Upper lobe of left lung (tissue), 6 donors: ENCODE measurements at regions not wholly inside any gene's neighbourhood (a gene's known extent, or its start where the extent isn't known, plus 50 kb on each side); places are given as distances from the start of the nearest gene placed in this dataset.
"Not testable (repeated sequence)": the region's sequence is repeated elsewhere in the genome, so short reads cannot be mapped to it uniquely, and the experiment has no call there.

Experiments
- ATAC-seq, 2 donors: fragments of 200-7000 bp; cut with Tn5 transposase; one replicate each; pipeline ENCODE4 v1.9.1; 2022; ENCODE audit warnings: mild to moderate bottlenecking in 2 of 2, moderate library complexity in 2 of 2; ENCODE audit not compliant: low FRiP score in 2 of 2
- DNase-seq, 2 donors: peaks; one replicate each; pipeline ENCODE4 v3.0.0-alpha.2; 2019 to 2020
- H3K27ac ChIP-seq, 4 donors: fragments of 200-600 bp; sonication (generic); one replicate each; pipeline ENCODE4 v1.5.1; 2016 to 2019
- H3K27me3 ChIP-seq, 4 donors: fragments of 200-600 bp; sonication (generic); one replicate each; pipeline ENCODE4 v1.5.1; 2017 to 2019
- H3K36me3 ChIP-seq, 4 donors: fragments of 200-600 bp; sonication (generic); one replicate each; pipeline ENCODE4 v1.5.1; 2016 to 2019
- H3K4me1 ChIP-seq, 4 donors: fragments of 200-600 bp; sonication (generic); one replicate each; pipeline ENCODE4 v1.5.1; 2018 to 2019
- H3K4me3 ChIP-seq, 4 donors: fragments of 200-600 bp; sonication (generic); one replicate each; pipeline ENCODE4 v1.5.1; 2017 to 2019; ENCODE audit warnings: mild to moderate bottlenecking in 2 of 4, moderate library complexity in 1 of 4
- H3K9me3 ChIP-seq, 4 donors: fragments of 200-600 bp; sonication (generic); one replicate each; pipeline ENCODE4 v1.5.1; 2018 to 2019
- CTCF ChIP-seq, 6 experiments: fragments of 450-650 bp in 4 of 6; fragments of 200-600 bp in 2 of 6; sonication (generic) in 2 of 6; IDR thresholded peaks; one replicate each; pipeline ENCODE4 v1.5.1; 2016 to 2019; ENCODE audit warnings: antibody characterized with exemption in 6 of 6
- EP300 ChIP-seq, 4 donors: sonication (generic); formaldehyde crosslinking; IDR thresholded peaks; one replicate each; pipeline ENCODE4 v1.5.1; 2017; ENCODE audit warnings: antibody characterized with exemption in 4 of 4, control low read depth in 2 of 4
- POLR2A ChIP-seq, 4 donors: fragments of 450-650 bp; IDR thresholded peaks; one replicate each; pipeline ENCODE4 v1.5.1; 2016 to 2017; ENCODE audit warnings: antibody characterized with exemption in 4 of 4, mild to moderate bottlenecking in 2 of 4
- POLR2AphosphoS5 ChIP-seq, 2 donors: sonication (generic); formaldehyde crosslinking; IDR thresholded peaks; one replicate each; pipeline ENCODE4 v1.5.1; 2017; ENCODE audit warnings: antibody characterized with exemption in 2 of 2
- WGBS, 2 donors: methylation state at CpG; one replicate each; pipeline ENCODE4 v1.1.5; 2017 to 2018; 5-methylcytosine and 5-hydroxymethylcytosine counted together
- donor health status: DM: no; HTN: no; CAD: no; lungs with moderate emphysema.
- donor health status: DM: no; HTN: yes; CAD: no; lungs with severe emphysema.

DNA sequence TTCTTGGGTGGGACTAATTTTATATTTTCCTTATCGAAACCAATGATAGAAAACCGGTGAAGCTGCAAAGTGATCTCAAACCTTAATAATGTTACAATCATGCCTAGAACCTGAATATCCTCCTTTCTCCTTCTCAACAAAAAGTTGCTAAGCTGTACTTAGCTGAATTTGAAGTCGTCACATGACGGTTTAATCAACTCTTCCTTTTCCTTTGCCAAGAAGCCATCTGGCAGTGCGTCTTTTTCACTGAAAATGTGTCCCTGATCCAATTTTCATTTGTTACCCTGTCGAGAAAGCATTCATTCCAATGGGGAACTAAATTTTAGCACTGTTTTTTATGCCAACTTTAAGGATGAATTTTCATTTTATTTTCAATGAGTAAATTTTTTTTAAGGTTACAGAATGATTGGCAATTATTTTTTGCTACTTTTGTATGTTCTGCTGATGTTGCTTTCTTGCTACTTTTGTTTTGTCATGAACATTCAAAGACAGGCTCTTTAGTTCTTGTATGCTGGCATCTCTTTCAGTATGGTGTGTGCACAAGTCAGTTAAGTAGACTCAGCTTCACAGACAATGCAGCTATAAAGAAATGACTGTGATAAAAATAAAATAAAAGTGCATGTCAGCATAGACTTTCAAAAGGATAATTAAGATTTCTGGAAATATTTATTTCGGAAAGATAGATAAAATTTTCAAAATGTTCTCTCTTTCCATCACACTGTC lies 980.0 kb downstream of the DNAJB9 start:
- DNase-seq (no peak), ATAC-seq (no peak)
- no peaks in the 10 kb centered on the region for H3K36me3 ChIP-seq
- no peak overlapping the region for H3K4me3 ChIP-seq
- TF ChIP-seq EP300 (IDR thresholded peaks at IDR 0.05): no peak
- no peaks in the 10 kb centered on the region for H3K27me3 ChIP-seq
- no peaks in the 10 kb centered on the region for H3K9me3 ChIP-seq
- H3K27ac ChIP-seq: no peak overlapping the region
- WGBS, 2 donors: 42 to 55% methylated on average over 7 of the region's 7 CpGs
- no peaks in the 10 kb centered on the region for H3K4me1 ChIP-seq

DNA sequence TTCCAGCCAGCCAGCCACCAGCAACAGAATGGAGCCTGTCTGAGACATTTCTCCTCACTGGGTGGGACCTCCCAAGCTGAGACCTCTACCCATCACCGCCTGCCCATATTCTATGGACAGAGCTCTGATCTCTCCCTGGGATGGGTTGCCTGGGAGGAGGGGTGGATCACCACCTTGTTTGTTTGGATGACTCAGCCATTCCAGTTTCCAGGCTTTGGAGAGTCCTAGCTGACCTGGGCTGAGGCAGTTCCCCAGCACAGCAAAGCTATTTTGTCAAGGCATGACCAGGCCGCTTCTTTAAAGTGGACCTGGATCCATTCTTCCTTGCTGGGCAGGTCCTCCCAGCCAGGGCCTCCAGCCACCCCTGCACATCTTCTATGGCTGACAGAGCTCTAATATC lies 982.3 kb downstream of the DNAJB9 start:
- Histone ChIP-seq H3K4me3 (no peak overlapping the region), H3K36me3 (no peaks in the 10 kb centered on the region), H3K27me3 (no peaks in the 10 kb centered on the region), H3K4me1 (no peaks in the 10 kb centered on the region), H3K27ac (no peak overlapping the region), H3K9me3 (no peaks in the 10 kb centered on the region)
- TF ChIP-seq EP300 (IDR thresholded peaks at IDR 0.05) (no peak), POLR2A (IDR thresholded peaks at IDR 0.05) (no peak), CTCF (IDR thresholded peaks at IDR 0.05) (no peak), POLR2AphosphoS5 (IDR thresholded peaks at IDR 0.05) (no peak)
- DNase-seq (no peak), ATAC-seq (no peak)
- 93% methylated on average over 2 of the region's 2 CpGs; no CpG with 5 or more reads in 1 of the 2 donors for WGBS, 2 donors

GRCh38 chr7:109577265-109577664 lies 1007.6 kb downstream of the DNAJB9 start:
- H3K27ac ChIP-seq: no peak overlapping the region
- H3K9me3 ChIP-seq: no peaks in the 10 kb centered on the region
- DNase-seq (no peak), ATAC-seq (no peak)
- H3K27me3 ChIP-seq: no peaks in the 10 kb centered on the region
- 61 to 81% methylated on average over 4 of the region's 4 CpGs for WGBS, 2 donors
- no peaks in the 10 kb centered on the region for H3K36me3 ChIP-seq
- H3K4me3 ChIP-seq: no peak overlapping the region
- H3K4me1 ChIP-seq: no peaks in the 10 kb centered on the region
- TF ChIP-seq CTCF (IDR thresholded peaks at IDR 0.05) (no peak), POLR2A (IDR thresholded peaks at IDR 0.05) (no peak), EP300 (IDR thresholded peaks at IDR 0.05) (no peak), POLR2AphosphoS5 (IDR thresholded peaks at IDR 0.05) (no peak)

- no peak for TF ChIP-seq EP300 (IDR thresholded peaks at IDR 0.05)
- TF ChIP-seq POLR2A (IDR thresholded peaks at IDR 0.05): no peak
- no peak for TF ChIP-seq CTCF (IDR thresholded peaks at IDR 0.05)
- TF ChIP-seq POLR2AphosphoS5 (IDR thresholded peaks at IDR 0.05): no peak
- Histone ChIP-seq H3K27me3 (no peaks in the 10 kb centered on the region), H3K36me3 (no peaks in the 10 kb centered on the region), H3K4me1 (no peaks in the 10 kb centered on the region), H3K27ac (no peak overlapping the region), H3K4me3 (no peak overlapping the region), H3K9me3 (peaks cover 0 to 4% (median 0%) of the 10 kb centered on the region in 4 donors)
- DNase-seq (no peak), ATAC-seq (no peak)
- WGBS, 2 donors: 66 to 69% methylated on average over 4 of the region's 4 CpGs
Observed at GRCh38 chr7:109579901-109580300, 1010.2 kb downstream of the DNAJB9 start.

DNA sequence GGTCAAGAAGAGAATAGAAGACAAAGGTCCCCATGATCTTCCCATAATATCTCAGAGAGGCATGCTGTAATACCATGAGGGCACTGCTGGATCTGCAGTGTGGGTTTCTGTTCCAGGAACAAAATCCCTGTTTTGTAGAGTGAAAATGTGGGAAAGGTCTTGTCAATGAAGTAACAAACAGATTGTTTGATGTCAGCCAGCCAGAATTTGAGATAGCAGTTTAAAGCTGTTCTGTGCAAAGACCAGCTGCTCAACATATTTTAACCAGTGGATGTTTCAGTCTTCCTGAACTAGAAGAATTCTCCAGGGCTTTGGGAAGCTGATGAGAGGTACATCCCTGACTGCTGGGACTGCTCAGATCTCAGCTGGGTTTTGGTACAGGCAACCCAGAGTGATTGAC lies 1012.5 kb downstream of the DNAJB9 start:
- no peak for ATAC-seq
- peaks cover 0 to 6% (median 0%) of the 10 kb centered on the region in 4 donors for H3K9me3 ChIP-seq

GRCh38 chr7:109596948-109597347 lies 1027.3 kb downstream of the DNAJB9 start:
- not testable (repeated sequence) for DNase-seq, H3K9me3 ChIP-seq, H3K4me1 ChIP-seq, H3K27ac ChIP-seq, H3K36me3 ChIP-seq, H3K27me3 ChIP-seq, H3K4me3 ChIP-seq, ATAC-seq
- 74 to 78% methylated on average over 9 of the region's 9 CpGs for WGBS, 2 donors

More for the DNA sequence above, 1012.5 kb downstream of the DNAJB9 start:
- no peak for TF ChIP-seq POLR2A (IDR thresholded peaks at IDR 0.05)
- TF ChIP-seq CTCF (IDR thresholded peaks at IDR 0.05): no peak
- TF ChIP-seq EP300 (IDR thresholded peaks at IDR 0.05): no peak
- no peak for TF ChIP-seq POLR2AphosphoS5 (IDR thresholded peaks at IDR 0.05)
- Histone ChIP-seq H3K36me3 (no peaks in the 10 kb centered on the region), H3K27ac (no peak overlapping the region), H3K4me1 (no peaks in the 10 kb centered on the region), H3K4me3 (no peak overlapping the region), H3K27me3 (no peaks in the 10 kb centered on the region)
- DNase-seq: no peak
